ENCODE measurements at regions not wholly inside any gene's neighbourhood (a gene's known extent, or its start where the extent isn't known, plus 50 kb on each side); places are given as distances from the start of the nearest gene placed in this dataset.
A peak's percentile ranks its signal among the peaks of the same experiment; 100 is the strongest.

- peak; percentile 99 for DNase-seq (ENCODE audit: low read depth)
These were observed 356.0 kb downstream of the SHQ1 start for GRCh38 chr3:72492240-72492639.

GRCh38 chr3:72490688-72491435, 357.4 kb downstream of the SHQ1 start:
- peak; percentile 30 for DNase-seq (ENCODE audit: low read depth)

GRCh38 chr3:72489901-72490300, 358.3 kb downstream of the SHQ1 start:
- no peak for DNase-seq (ENCODE audit: low read depth)

DNA sequence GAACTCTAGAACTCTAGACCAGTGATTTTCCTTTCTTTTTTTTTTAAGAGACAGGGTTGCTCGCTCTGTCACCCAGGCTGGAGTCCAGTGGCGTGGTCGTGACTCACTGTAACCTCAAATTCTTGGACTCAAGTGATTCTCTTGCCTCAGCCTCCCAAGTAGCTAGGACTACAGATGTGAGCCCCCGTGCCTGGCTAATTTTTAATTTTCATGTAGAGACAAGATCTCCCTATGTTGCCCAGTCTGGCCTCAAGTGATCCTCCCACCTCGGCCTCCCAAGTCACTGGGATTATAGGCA, 359.6 kb downstream of the SHQ1 start:
- peak; percentile 86 for DNase-seq (ENCODE audit: low read depth)

- DNase-seq (ENCODE audit: low read depth) = no peak
These were observed 360.1 kb downstream of the SHQ1 start for GRCh38 chr3:72487946-72488737.

GRCh38 chr3:72487078-72487765, 361.0 kb downstream of the SHQ1 start:
- DNase-seq (ENCODE audit: low read depth) = peak; percentile 96

- DNase-seq (ENCODE audit: low read depth) = no peak
These were observed 362.6 kb downstream of the SHQ1 start for GRCh38 chr3:72485641-72486040.

GRCh38 chr3:72483554-72484104, 364.6 kb downstream of the SHQ1 start:
- DNase-seq (ENCODE audit: low read depth) = no peak

DNA sequence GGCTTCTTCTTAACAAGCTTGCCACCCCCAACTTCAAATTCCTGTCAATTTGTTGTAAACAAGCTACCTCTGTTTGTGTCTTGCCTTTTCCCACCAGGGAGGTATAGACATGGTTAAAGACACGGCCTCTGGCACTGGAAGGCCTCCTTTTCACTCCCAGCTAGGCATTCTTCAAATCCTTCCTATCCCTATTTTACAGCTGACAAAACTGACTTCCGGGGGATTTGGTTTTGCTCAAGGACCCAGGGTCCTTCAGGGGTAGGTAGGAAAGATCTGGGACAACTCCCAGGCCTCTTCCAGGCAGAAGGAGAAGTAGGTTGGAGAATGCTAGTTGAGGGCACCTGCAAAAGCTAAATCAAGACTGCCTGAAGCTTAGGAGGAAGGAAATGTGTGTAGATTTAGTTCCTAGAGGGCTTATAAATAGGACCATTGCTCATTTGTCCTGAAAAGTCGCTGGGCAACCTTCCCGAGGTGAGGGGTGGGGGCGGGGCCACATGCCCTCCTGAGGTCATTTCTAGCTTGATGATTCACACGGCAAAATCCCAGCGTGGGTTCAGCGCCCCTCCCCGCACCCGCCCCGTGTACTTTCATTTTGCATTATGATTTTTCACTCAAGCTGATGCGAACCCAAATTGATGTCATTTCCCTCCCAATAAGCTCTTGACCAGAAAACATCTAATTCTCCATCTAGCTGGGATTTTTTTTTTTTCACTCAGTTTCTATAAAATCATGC, 365.5 kb downstream of the SHQ1 start:
- DNase-seq (ENCODE audit: low read depth) = peak; percentile 80

- DNase-seq (ENCODE audit: low read depth) = no peak
These were observed 366.7 kb downstream of the SHQ1 start for GRCh38 chr3:72481542-72481941.

GRCh38 chr3:72480366-72480765, 367.9 kb downstream of the SHQ1 start:
- DNase-seq (ENCODE audit: low read depth) = no peak

- no peak for DNase-seq (ENCODE audit: low read depth)
These were observed 368.5 kb downstream of the SHQ1 start for GRCh38 chr3:72479651-72480215.

- no peak for DNase-seq (ENCODE audit: low read depth)
These were observed 372.1 kb downstream of the SHQ1 start for GRCh38 chr3:72476139-72476483.

- DNase-seq (ENCODE audit: low read depth) = no peak
These were observed 372.7 kb downstream of the SHQ1 start for GRCh38 chr3:72475258-72476138.

DNA sequence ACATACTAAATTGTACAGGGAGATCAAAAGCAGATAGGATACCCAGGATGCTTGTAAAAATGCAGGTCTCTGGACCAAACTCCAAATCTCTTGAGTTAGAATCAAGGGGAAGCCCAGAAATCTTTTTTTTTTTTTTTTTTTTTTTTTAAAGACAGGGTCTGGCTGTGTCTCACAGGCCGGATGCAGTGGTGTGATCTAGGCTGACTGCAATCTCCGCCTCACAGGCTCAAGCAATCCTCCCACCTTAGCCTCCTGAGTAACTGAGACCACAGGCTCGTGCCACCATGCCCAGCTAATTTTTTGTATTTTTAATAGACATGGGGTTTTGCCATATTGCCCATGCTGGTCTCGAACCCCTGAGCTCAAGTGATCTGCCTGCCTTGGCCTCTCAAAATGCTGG, 373.5 kb downstream of the SHQ1 start:
- DNase-seq (ENCODE audit: low read depth) = no peak

- no peak for DNase-seq (ENCODE audit: low read depth)
These were observed 375.1 kb downstream of the SHQ1 start for GRCh38 chr3:72473156-72473555.

GRCh38 chr3:72470904-72471417, 377.3 kb downstream of the SHQ1 start:
- DNase-seq (ENCODE audit: low read depth) = no peak

DNA sequence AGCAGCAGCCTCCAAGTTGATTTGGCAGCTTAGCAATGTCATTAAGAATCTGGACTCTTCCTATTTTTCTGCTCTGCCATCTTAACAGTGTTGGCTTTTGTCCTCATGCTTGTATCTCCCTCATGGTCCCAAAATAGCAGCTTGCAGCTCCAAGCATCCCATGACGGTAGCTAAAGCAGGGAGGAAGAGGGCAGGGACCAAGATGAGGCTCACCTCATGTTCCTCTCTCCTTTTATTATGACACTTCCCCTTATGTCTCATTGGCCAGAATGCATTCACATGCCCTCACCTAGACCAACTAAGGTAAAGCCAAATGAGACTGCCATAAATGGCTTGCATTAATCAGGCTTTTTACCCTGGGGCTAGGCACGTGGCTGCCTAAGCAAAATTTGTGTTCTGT, 382.4 kb downstream of the SHQ1 start:
- no peak for DNase-seq (ENCODE audit: low read depth)

DNA sequence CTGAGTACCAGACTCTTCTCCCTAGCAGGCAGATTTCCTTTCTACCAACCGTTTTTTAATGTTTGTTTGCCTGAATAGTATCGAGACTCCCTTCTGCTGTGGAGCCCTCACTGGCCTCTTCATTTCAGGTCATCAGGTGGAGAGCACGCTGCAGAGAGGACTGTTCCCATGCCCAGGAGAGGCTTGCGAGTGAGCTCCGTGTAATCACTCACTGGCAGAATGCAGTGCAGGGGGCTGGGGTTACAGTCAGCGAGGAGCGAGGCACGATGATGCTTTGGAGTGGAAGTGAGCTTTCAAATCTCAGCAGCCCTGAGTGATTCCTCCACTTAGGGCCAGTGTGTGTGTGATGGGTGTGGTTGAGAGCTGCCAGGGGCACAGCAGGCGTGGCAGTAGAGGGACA, 385.2 kb downstream of the SHQ1 start:
- no peak for DNase-seq (ENCODE audit: low read depth)

DNA sequence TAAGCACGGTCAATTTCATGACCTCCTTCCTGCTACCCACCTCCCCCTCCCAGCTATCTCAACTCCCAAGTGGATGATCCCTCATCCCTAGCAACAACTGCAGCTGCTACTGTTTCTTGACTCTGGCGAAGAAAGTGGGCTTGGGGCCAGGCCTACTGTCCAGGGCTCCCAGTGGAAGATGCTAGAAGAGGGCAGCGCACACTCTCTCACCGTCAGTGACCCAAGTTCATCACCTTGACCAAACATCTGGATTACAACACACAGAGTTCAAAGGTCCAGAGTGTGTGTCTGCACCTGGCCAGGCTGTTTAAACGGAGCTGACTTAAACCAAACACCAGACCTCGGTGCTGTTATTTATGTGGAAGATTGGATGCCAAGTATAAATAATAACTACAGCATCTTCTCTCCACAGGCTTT, 385.6 kb downstream of the SHQ1 start:
- DNase-seq (ENCODE audit: low read depth) = no peak
